ENCODE measurements at regions not wholly inside any gene's neighbourhood (a gene's known extent, or its start where the extent isn't known, plus 50 kb on each side); places are given as distances from the start of the nearest gene placed in this dataset.

DNA sequence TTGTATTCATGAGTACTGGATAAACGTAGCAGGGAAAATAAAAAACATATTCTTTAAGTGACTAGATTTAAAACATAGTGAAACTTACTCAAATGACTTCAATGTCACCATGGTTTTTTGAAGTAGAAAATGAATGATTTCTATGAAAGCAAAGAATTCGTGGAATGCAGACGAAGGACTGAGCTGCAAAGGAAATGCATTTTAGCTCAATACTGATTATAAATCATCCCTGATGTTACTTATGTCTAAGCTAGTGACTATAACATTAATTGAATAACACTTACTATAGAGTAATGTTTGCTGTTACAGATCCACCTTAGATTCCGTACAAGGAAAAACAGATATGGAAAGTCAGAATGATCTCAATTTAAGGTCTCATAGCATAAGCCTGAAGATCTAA, 1257.7 kb upstream of the CDH2 start:
- no peak for DNase-seq
- Histone ChIP-seq H3K27me3 (no peaks in the 10 kb centered on the region), H3K9ac (ENCODE audit: low read depth in 2 of 2, low read length in 2 of 2) (no peak overlapping the region), H3K36me3 (no peaks in the 10 kb centered on the region), H3K9me3 (no peaks in the 10 kb centered on the region), H3K4me1 (no peaks in the 10 kb centered on the region), H3K27ac (no peak overlapping the region), H3K4me3 (no peak overlapping the region)
- TF ChIP-seq, protein P1, sequence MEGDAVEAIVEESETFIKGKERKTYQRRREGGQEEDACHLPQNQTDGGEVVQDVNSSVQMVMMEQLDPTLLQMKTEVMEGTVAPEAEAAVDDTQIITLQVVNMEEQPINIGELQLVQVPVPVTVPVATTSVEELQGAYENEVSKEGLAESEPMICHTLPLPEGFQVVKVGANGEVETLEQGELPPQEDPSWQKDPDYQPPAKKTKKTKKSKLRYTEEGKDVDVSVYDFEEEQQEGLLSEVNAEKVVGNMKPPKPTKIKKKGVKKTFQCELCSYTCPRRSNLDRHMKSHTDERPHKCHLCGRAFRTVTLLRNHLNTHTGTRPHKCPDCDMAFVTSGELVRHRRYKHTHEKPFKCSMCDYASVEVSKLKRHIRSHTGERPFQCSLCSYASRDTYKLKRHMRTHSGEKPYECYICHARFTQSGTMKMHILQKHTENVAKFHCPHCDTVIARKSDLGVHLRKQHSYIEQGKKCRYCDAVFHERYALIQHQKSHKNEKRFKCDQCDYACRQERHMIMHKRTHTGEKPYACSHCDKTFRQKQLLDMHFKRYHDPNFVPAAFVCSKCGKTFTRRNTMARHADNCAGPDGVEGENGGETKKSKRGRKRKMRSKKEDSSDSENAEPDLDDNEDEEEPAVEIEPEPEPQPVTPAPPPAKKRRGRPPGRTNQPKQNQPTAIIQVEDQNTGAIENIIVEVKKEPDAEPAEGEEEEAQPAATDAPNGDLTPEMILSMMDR (IDR thresholded peaks at IDR 0.05): no peak
- intact Hi-C loops (cut with DNase I): no loop called here

DNA sequence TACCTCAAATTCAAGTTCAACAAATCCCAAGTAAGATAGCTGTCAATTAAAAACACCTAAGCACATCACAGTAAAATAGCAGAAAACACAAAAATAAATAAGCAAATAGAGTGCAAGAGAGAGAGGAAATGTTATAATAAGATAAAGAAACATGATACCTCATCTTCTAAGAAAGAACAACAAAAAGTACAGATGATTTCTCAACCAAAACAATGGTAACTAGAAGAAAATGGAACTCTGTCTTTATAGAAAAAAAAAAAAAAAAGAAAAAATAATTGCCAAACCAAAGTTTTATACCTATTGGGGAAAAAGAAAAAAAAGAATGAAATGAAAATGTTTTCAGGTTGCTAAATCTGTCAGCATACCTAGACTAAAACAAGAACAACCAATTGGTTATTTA, 1253.5 kb upstream of the CDH2 start:
- Histone ChIP-seq H3K4me1 (no peaks in the 10 kb centered on the region), H3K4me3 (no peak overlapping the region), H3K27me3 (no peaks in the 10 kb centered on the region), H3K27ac (no peak overlapping the region), H3K36me3 (no peaks in the 10 kb centered on the region), H3K9ac (ENCODE audit: low read depth in 2 of 2, low read length in 2 of 2) (no peak overlapping the region), H3K9me3 (no peaks in the 10 kb centered on the region)
- intact Hi-C loops (cut with DNase I): no loop called here
- TF ChIP-seq, protein P1 (IDR thresholded peaks at IDR 0.05): no peak
- no peak for DNase-seq

DNA sequence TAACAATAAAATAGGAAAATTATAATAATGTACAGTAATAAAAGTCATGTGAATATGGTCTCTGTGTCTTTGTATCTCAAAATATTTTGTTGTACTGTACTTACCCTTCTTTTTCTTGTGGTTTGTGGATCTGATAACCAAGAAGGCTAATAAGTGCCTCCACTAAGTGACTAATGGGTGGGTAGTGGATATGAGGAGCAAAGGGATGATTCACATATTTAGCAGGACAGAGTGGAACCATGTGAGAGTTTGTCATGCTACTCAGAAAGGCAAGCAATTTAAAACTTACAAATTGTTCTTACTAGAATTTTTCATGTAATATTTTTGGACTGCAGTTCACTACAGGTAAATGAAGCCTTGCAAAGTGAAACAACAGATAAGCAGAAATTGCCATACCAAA, 1241.2 kb upstream of the CDH2 start:
- no peaks in the 10 kb centered on the region for H3K36me3 ChIP-seq
- no peak overlapping the region for H3K4me3 ChIP-seq
- DNase-seq: no peak
- H3K9me3 ChIP-seq: no peaks in the 10 kb centered on the region
- TF ChIP-seq, protein P1 (IDR thresholded peaks at IDR 0.05): no peak
- H3K9ac ChIP-seq (ENCODE audit: low read depth in 2 of 2, low read length in 2 of 2): no peak overlapping the region
- no peaks in the 10 kb centered on the region for H3K27me3 ChIP-seq
- H3K27ac ChIP-seq: no peak overlapping the region
- intact Hi-C loops (cut with DNase I): no loop called here
- no peaks in the 10 kb centered on the region for H3K4me1 ChIP-seq

DNA sequence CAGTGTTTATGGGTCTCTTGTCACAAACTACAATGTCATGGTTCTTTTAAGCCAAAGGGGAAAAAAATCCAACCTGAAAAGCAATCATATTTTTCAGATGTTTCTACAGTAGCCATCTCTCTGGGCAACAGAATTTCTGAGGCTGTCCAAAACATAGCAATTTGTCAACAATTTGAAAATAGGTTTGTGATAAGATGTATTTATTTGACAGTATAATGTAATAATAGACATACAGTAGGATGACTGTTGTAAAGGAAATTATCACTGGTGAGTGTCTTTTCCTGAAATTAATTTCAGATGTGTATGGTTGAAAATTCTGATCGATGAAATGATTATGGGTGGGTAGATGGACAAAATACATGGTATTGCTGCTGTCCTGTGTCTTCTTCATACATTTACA, 1230.1 kb upstream of the CDH2 start:
- Histone ChIP-seq H3K27me3 (no peaks in the 10 kb centered on the region), H3K9ac (ENCODE audit: low read depth in 2 of 2, low read length in 2 of 2) (no peak overlapping the region), H3K4me1 (no peaks in the 10 kb centered on the region), H3K9me3 (no peaks in the 10 kb centered on the region), H3K4me3 (no peak overlapping the region), H3K27ac (no peak overlapping the region), H3K36me3 (no peaks in the 10 kb centered on the region)
- TF ChIP-seq, protein P1 (IDR thresholded peaks at IDR 0.05): no peak
- DNase-seq: no peak
- intact Hi-C loops (cut with DNase I): no loop called here

DNA sequence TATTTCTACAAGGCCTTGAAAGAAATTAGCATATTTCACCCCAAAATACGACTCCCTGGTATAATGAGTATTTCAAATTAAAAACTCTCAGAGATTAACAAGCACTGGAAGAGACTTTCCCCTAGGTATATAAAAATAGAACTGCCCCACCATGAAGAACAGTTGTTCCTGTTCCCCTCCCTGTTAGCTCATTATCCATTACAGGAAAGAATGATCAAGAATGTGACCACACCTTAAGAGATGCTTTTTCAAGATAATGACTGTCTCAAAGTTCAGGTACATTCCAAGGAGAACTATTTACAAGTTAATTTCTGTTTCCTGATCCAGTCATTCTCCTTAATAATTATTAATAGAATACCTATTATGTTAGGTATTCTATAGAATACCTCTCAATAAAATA, 1220.6 kb upstream of the CDH2 start:
- Histone ChIP-seq H3K4me3 (no peak overlapping the region), H3K36me3 (no peaks in the 10 kb centered on the region), H3K9ac (ENCODE audit: low read depth in 2 of 2, low read length in 2 of 2) (no peak overlapping the region), H3K27me3 (no peaks in the 10 kb centered on the region), H3K4me1 (no peaks in the 10 kb centered on the region), H3K27ac (no peak overlapping the region), H3K9me3 (no peaks in the 10 kb centered on the region)
- TF ChIP-seq, protein P1 (IDR thresholded peaks at IDR 0.05): no peak
- DNase-seq: no peak
- intact Hi-C loops (cut with DNase I): no loop called here

Measured in colonic mucosa (tissue), 4 donors.